ENCODE measurements at regions not wholly inside any gene's neighbourhood (a gene's known extent, or its start where the extent isn't known, plus 50 kb on each side); places are given as distances from the start of the nearest gene placed in this dataset.

DNA sequence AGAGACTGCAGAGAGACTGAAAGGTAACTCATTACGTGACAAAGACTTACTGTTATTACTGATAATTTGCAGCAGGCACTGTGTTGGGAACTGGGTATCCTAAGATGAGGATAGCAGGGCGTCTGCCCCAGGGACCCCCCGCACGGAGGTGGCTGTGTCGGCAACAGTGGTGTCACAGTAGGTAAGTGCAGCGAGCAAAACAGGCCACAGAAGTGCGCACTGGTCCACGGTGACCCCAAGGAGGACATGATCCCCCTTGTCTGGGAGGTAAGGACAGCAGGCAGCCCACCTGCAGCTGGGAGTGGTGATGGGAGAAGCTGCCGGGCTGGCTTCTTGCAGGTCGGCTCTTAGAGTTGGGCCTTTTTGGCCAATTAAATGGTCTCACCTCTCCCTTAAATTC lies 82.9 kb downstream of the FAM43A start:
- no peak for TF ChIP-seq CTCF (conservative IDR thresholded peaks at IDR 0.05)
- TF ChIP-seq ZFX (IDR thresholded peaks at IDR 0.05): no peak

All from C4-2B (cell line).